DOHH2 (cell line): ENCODE measurements at regions not wholly inside any gene's neighbourhood (a gene's known extent, or its start where the extent isn't known, plus 50 kb on each side); places are given as distances from the start of the nearest gene placed in this dataset.

ENCODE experiments used
- CTCF ChIP-seq: fragments of 200-600 bp; sonication (generic); IDR thresholded peaks from one replicate; pipeline ENCODE4 v1.5.1; 2014; ENCODE audit warnings: antibody characterized with exemption, mild to moderate bottlenecking, low read depth, low read length; ENCODE audit not compliant: poor library complexity, severe bottlenecking
- EZH2phosphoT487 ChIP-seq: fragments of 200-600 bp; sonication (generic); IDR thresholded peaks from 2 replicates; pipeline ENCODE4 v1.6.1; 2017; ENCODE audit warnings: borderline replicate concordance, mild to moderate bottlenecking, antibody characterized with exemption, low read length, moderate library complexity, mixed read lengths

DNA sequence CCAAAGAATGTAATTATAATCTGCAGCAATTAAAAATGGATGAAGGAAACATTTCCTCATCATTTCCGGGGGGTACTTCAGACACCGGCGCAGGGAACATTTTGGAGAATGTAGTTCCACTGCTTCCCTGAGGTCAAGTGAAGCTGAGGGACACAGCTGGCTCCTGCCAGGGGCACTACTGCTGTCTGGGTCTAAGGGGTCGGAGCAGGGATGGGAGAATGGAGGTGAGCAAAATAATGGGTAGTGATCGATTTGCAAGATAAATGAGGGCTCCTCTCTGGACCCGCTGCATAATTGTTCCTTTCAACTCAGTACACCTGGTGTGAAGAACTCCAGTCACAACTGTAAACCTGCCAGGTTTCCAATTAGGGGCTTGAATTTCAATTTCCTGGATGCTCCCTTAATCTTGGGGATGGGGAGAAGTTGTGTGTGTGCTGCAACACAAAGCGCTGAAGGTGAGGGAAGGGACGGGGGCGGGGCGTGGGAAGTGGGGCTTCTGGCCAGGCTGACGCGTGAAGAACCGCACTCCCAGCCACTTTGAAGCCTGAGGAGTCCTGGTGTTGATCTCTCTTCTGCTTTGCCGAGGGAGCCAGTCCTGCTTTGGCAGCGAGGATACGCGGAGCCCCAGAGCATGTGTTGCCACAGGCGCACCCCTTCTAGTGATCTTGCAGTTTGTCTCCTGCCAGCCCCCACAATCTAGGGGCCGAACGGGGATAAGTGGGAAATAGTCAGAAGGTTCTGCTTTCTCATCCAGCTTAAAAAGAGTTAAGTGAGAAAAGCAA, 57.9 kb upstream of the PCDH8 start:
- no peak for TF ChIP-seq CTCF
- no peak for TF ChIP-seq EZH2phosphoT487
